MCF 10A (cell line): ENCODE measurements at regions not wholly inside any gene's neighbourhood (a gene's known extent, or its start where the extent isn't known, plus 50 kb on each side); places are given as distances from the start of the nearest gene placed in this dataset.

ENCODE experiments used
- BruUV-seq: library from RNA; stranded (reverse); fragments of 400-500 nt; replicated peaks from 2 replicates; lab custom pipeline; 2021; lab: Mats Ljungman, UMichigan
- CTCF ChIA-PET: fragments of 300-600 bp; sonication (Branson Sonifier 250); formaldehyde crosslinking; extraction: SDS; loops from one replicate; lab custom pipeline; 2021; ENCODE audit warnings: antibody characterized with exemption, inconsistent platforms; lab: Yijun Ruan, JAX
- POLR2A ChIA-PET: fragments of 300-600, 350-650 bp; sonication (Branson Sonifier 250); formaldehyde crosslinking; extraction: SDS; loops from one replicate; lab custom pipeline; 2020; ENCODE audit warnings: antibody characterized with exemption, inconsistent platforms; lab: Yijun Ruan, JAX
- DNase-seq: peaks from one replicate; pipeline ENCODE4 v3.0.0-alpha.2; 2018; ENCODE audit not compliant: unreplicated experiment
- H3K27ac Mint-ChIP-seq: one replicate; pipeline ENCODE4 v1.8.0; 2022; ENCODE audit warnings: mild to moderate bottlenecking, low read depth, mixed read lengths; ENCODE audit not compliant: unreplicated experiment
- H3K27me3 Mint-ChIP-seq: one replicate; pipeline ENCODE4 v1.8.0; 2022; ENCODE audit warnings: mixed read lengths; ENCODE audit not compliant: insufficient read depth, unreplicated experiment
- H3K36me3 Mint-ChIP-seq: one replicate; pipeline ENCODE4 v1.8.0; 2022; ENCODE audit warnings: mild to moderate bottlenecking, moderate library complexity, mixed read lengths; ENCODE audit not compliant: insufficient read depth, unreplicated experiment
- H3K4me1 Mint-ChIP-seq: one replicate; pipeline ENCODE4 v1.8.0; 2022; ENCODE audit warnings: mixed read lengths; ENCODE audit not compliant: insufficient read depth, unreplicated experiment
- H3K4me3 Mint-ChIP-seq: one replicate; pipeline ENCODE4 v1.8.0; 2022; ENCODE audit warnings: mild to moderate bottlenecking, moderate library complexity, mixed read lengths; ENCODE audit not compliant: unreplicated experiment
- H3K9me3 Mint-ChIP-seq: one replicate; pipeline ENCODE4 v1.8.0; 2022; ENCODE audit warnings: mixed read lengths; ENCODE audit not compliant: unreplicated experiment
- intact Hi-C: fragments of 100-400 bp; cut with micrococcal nuclease; formaldehyde crosslinking; loops from 2 replicates; pipeline ENCODE4 v1.14.1; 2022
- TF ChIP-seq, protein P1 (sequence below): fragments of 200-600 bp; IDR thresholded peaks from one replicate; pipeline ENCODE4 v1.8.0; 2022; ENCODE audit warnings: antibody characterized with exemption, mild to moderate bottlenecking; ENCODE audit not compliant: unreplicated experiment

DNA sequence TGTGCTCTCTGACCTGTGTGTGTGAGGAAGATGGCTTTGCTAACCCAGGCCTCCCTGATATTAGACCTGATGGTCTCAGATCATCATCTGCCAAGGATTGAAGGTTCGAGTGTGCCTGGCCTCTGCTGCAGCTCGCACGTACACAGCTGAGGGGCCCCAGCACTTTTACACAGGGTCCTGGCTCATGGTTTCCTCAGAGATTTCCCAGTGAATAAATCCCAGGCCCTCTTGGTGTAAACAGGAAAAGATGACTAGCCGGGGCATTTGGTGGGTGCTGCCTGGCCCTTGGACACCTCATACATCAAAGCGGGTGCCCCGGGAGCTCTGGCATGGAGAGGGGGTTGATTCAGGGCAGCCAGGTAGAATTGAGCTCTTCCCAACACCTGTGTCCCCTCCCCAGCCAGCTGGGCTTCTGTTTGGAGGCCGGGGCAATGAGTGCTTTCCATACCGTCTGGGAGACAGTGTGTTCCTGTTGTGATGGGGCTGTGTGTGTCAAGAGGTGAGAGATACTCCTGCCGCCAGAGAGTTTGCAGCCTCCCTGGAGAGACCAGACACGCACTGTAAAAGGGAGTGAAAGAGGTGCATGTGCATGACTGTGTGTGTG is 72.5 kb upstream of the TLE3 start:
- ChIA-PET POLR2A (no interaction called here), CTCF (no interaction called here)
- H3K27ac Mint-ChIP-seq, result no peak overlapping the region
- no peaks in the 10 kb centered on the region for H3K36me3 Mint-ChIP-seq
- H3K4me3 Mint-ChIP-seq, result no peak overlapping the region
- intact Hi-C loops, result no loop called here
- DNase-seq, result no peak
- no TSS peak for BruUV-seq
- H3K9me3 Mint-ChIP-seq, result no peaks in the 10 kb centered on the region
- TF ChIP-seq, protein P1, sequence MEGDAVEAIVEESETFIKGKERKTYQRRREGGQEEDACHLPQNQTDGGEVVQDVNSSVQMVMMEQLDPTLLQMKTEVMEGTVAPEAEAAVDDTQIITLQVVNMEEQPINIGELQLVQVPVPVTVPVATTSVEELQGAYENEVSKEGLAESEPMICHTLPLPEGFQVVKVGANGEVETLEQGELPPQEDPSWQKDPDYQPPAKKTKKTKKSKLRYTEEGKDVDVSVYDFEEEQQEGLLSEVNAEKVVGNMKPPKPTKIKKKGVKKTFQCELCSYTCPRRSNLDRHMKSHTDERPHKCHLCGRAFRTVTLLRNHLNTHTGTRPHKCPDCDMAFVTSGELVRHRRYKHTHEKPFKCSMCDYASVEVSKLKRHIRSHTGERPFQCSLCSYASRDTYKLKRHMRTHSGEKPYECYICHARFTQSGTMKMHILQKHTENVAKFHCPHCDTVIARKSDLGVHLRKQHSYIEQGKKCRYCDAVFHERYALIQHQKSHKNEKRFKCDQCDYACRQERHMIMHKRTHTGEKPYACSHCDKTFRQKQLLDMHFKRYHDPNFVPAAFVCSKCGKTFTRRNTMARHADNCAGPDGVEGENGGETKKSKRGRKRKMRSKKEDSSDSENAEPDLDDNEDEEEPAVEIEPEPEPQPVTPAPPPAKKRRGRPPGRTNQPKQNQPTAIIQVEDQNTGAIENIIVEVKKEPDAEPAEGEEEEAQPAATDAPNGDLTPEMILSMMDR, result no peak
- no peaks in the 10 kb centered on the region for H3K4me1 Mint-ChIP-seq
- no peaks in the 10 kb centered on the region for H3K27me3 Mint-ChIP-seq

DNA sequence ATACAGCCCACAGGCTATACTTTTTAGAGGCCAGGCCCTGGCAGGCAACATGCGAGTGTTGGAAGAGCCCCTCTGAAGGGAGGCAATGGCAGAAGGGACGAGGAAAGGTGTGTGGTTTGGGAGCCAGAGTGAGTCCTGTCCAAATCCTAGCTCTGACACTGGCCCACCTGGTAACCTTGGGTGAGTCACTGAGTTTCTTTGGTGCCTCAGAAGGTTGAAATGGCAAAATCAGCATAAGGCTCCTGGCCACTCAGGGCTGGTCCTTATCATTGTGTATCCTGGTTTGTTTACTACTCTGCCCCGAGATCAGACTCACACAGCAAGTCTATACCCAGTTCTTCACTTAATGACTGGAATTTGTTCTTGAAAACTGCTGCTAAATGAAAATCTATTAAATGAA is 71.4 kb upstream of the TLE3 start:
- no TSS peak for BruUV-seq
- no peak for DNase-seq
- no peaks in the 10 kb centered on the region for H3K27me3 Mint-ChIP-seq

DNA sequence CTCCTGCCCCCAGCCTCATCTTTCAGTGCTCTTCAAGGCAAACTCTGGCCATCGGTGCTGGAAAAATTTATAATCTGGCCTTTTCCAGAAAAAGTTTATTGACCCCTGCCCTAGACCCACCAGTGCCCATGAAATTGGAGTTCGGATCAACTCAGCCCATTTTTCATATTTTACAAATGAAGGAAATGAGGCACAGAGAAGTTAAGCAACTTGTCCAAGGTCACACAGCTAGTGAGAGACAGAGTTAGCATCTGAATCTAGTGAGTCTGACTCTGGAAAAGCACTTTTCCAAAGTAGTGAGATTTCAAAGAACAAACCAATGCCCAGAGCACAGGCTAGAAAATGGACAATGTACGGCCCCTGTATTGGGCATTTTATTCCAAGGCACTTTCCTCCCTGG is 69.4 kb upstream of the TLE3 start:
- intact Hi-C loops, result no loop called here
- no TSS peak for BruUV-seq
- Mint-ChIP-seq H3K9me3 (no peaks in the 10 kb centered on the region), H3K4me3 (no peak overlapping the region), H3K27me3 (no peaks in the 10 kb centered on the region), H3K4me1 (no peaks in the 10 kb centered on the region), H3K36me3 (no peaks in the 10 kb centered on the region), H3K27ac (no peak overlapping the region)
- DNase-seq, result no peak
- ChIA-PET POLR2A (interaction anchor here (0.6 to 1.0 kb wide), 2 partner anchors 24 to 70 kb away, joined by 3 read pairs; no protein-coding TSS in a partner anchor), CTCF (no interaction called here)
- TF ChIP-seq, protein P1, result no peak

More for the DNA sequence above, 71.4 kb upstream of the TLE3 start:
- H3K4me1 Mint-ChIP-seq, result no peaks in the 10 kb centered on the region
- H3K36me3 Mint-ChIP-seq, result no peaks in the 10 kb centered on the region
- TF ChIP-seq, protein P1, result no peak
- CTCF ChIA-PET, result interaction anchor here (1.1 kb wide), 1 partner anchor 44 kb away, joined by 3 read pairs; no protein-coding TSS in a partner anchor
- no peak overlapping the region for H3K27ac Mint-ChIP-seq
- intact Hi-C loops, result no loop called here
- POLR2A ChIA-PET, result interaction anchor here (0.7 kb wide), 1 partner anchor 16 kb away, joined by 3 read pairs; no protein-coding TSS in a partner anchor
- no peak overlapping the region for H3K4me3 Mint-ChIP-seq
- no peaks in the 10 kb centered on the region for H3K9me3 Mint-ChIP-seq

DNA sequence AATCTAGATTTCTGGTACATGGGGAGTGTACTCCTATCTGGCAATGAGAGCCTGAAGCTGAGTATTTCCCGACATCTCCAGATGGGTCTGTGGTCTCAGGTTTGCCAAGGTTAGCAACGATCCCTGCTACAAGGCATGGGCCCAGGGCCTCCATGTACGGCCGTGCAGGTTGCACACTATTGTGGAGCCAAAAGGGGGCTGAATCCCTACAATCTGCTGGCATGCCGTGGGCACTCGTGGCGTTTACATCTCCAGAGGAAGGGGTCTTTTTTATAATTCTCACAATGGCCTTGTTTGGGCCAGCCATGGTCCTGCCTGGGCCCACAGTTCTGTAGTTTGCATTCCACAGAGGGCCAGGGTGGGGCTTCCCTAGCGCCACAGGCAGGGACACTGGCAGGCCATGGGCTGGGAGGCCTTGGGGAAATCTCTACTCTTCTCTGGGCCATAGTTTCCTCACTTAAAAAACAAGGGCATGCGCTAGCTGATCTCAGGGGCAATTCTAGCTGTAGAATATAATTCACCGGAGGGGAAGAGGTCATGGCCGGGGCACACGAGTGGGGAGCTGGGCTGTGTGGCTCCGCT is 68.9 kb upstream of the TLE3 start:
- no peaks in the 10 kb centered on the region for H3K9me3 Mint-ChIP-seq
- TF ChIP-seq, protein P1, result no peak
- ChIA-PET CTCF (no interaction called here), POLR2A (interaction anchor here (0.6 to 1.0 kb wide), 2 partner anchors 70 to 1120 kb away, joined by 3 read pairs; no protein-coding TSS in a partner anchor)
- BruUV-seq, result no TSS peak
- no peak for DNase-seq
- no peaks in the 10 kb centered on the region for H3K4me1 Mint-ChIP-seq
- H3K4me3 Mint-ChIP-seq, result no peak overlapping the region
- no peaks in the 10 kb centered on the region for H3K36me3 Mint-ChIP-seq
- no peak overlapping the region for H3K27ac Mint-ChIP-seq
- no peaks in the 10 kb centered on the region for H3K27me3 Mint-ChIP-seq
- intact Hi-C loops, result no loop called here
